Keratinocyte (primary cell): ENCODE measurements at regions not wholly inside any gene's neighbourhood (a gene's known extent, or its start where the extent isn't known, plus 50 kb on each side); places are given as distances from the start of the nearest gene placed in this dataset.

ENCODE experiments used
- DNase-seq: peaks from one replicate; pipeline ENCODE4 v3.0.0-alpha.2; 2011; ENCODE audit warnings: low read depth, missing footprints, low spot score
- FAIRE-seq: peaks from 2 replicates; lab custom pipeline; 2011; peaks lifted over from hg19 to GRCh38; lab: Jason Lieb, UNC
- H2AFZ ChIP-seq: 2 replicates; pipeline ENCODE4 v1.6.0; 2012; ENCODE audit warnings: low read length, control low read depth, inconsistent platforms; ENCODE audit not compliant: control insufficient read depth
- H3K27ac ChIP-seq: 2 replicates; pipeline ENCODE4 v1.5.1; 2011; ENCODE audit warnings: low read length; ENCODE audit not compliant: control insufficient read depth, insufficient read depth
- H3K27me3 ChIP-seq: 3 replicates; pipeline ENCODE4 v1.6.0; 2011; ENCODE audit warnings: low read length; ENCODE audit not compliant: control insufficient read depth, insufficient read depth; ENCODE audit errors: extremely low read depth
- H3K36me3 ChIP-seq, 2 experiments: 2 replicates in 1 of 2; 3 replicates in 1 of 2; pipeline ENCODE4 v1.5.1; 2011; ENCODE audit warnings: low read length in 2 of 2, mild to moderate bottlenecking in 1 of 2; ENCODE audit not compliant: control insufficient read depth in 2 of 2, insufficient read depth in 2 of 2; ENCODE audit errors: extremely low read depth in 1 of 2
- H3K4me1 ChIP-seq: 3 replicates; pipeline ENCODE4 v1.5.1; 2011; ENCODE audit warnings: low read length; ENCODE audit not compliant: control insufficient read depth, insufficient read depth; ENCODE audit errors: extremely low read depth
- H3K4me2 ChIP-seq: 3 replicates; pipeline ENCODE4 v1.6.0; 2011; ENCODE audit warnings: low read depth, low read length; ENCODE audit not compliant: control insufficient read depth, insufficient read depth; ENCODE audit errors: extremely low read depth
- H3K4me3 ChIP-seq, 3 experiments: fragments of 200-600 bp in 1 of 3; sonication (generic) in 1 of 3; 2 replicates in 2 of 3; 3 replicates in 1 of 3; pipeline ENCODE4 v1.5.1; 2011 to 2016; ENCODE audit warnings: low read length in 3 of 3, mild to moderate bottlenecking in 3 of 3, control low read depth in 2 of 3, inconsistent platforms in 1 of 3, low read depth in 1 of 3, mixed read lengths in 1 of 3, mixed run types in 1 of 3, moderate library complexity in 1 of 3; ENCODE audit not compliant: control insufficient read depth in 2 of 3, insufficient read depth in 2 of 3; ENCODE audit errors: extremely low read depth in 1 of 3
- H3K79me2 ChIP-seq: 2 replicates; pipeline ENCODE4 v1.6.0; 2012; ENCODE audit warnings: low read length; ENCODE audit not compliant: control insufficient read depth, insufficient read depth
- H3K9ac ChIP-seq: 3 replicates; pipeline ENCODE4 v1.6.0; 2011; ENCODE audit warnings: low read length; ENCODE audit not compliant: control insufficient read depth, insufficient read depth; ENCODE audit errors: extremely low read depth
- H3K9me1 ChIP-seq: 3 replicates; pipeline ENCODE4 v1.6.0; 2011; ENCODE audit warnings: low read length; ENCODE audit not compliant: control insufficient read depth, insufficient read depth; ENCODE audit errors: extremely low read depth
- H3K9me3 ChIP-seq: 2 replicates; pipeline ENCODE4 v1.5.1; 2012; ENCODE audit warnings: low read depth, low read length; ENCODE audit not compliant: control insufficient read depth
- H4K20me1 ChIP-seq: 3 replicates; pipeline ENCODE4 v1.6.0; 2011; ENCODE audit warnings: low read length; ENCODE audit not compliant: control insufficient read depth, insufficient read depth; ENCODE audit errors: extremely low read depth
- EZH2 ChIP-seq: IDR thresholded peaks from one replicate; pipeline ENCODE4 v1.6.1; 2012; ENCODE audit warnings: inconsistent platforms, mild to moderate bottlenecking, low read length, moderate library complexity
- dilution Hi-C: fragments of 300-500 bp; cut with MboI; formaldehyde crosslinking; loops from one replicate; pipeline ENCODE4 v1.7.0; 2020; ENCODE audit warnings: low sequenced_read_pairs; ENCODE audit not compliant: extremely low pct_ligation_motif_present
- TF ChIP-seq, protein P1 (sequence below), 3 experiments: IDR thresholded peaks in 1 of 3; conservative IDR thresholded peaks in 1 of 3; optimal IDR thresholded peaks in 1 of 3; 2 replicates in 2 of 3; 3 replicates in 1 of 3; pipeline versions ENCODE3 to v1.5.1; 2011; ENCODE audit warnings: low read length in 3 of 3, mild to moderate bottlenecking in 3 of 3, moderate library complexity in 2 of 3, control low read depth in 1 of 3, inconsistent platforms in 1 of 3; ENCODE audit not compliant: insufficient read depth in 2 of 3; ENCODE audit errors: extremely low read depth in 1 of 3

DNA sequence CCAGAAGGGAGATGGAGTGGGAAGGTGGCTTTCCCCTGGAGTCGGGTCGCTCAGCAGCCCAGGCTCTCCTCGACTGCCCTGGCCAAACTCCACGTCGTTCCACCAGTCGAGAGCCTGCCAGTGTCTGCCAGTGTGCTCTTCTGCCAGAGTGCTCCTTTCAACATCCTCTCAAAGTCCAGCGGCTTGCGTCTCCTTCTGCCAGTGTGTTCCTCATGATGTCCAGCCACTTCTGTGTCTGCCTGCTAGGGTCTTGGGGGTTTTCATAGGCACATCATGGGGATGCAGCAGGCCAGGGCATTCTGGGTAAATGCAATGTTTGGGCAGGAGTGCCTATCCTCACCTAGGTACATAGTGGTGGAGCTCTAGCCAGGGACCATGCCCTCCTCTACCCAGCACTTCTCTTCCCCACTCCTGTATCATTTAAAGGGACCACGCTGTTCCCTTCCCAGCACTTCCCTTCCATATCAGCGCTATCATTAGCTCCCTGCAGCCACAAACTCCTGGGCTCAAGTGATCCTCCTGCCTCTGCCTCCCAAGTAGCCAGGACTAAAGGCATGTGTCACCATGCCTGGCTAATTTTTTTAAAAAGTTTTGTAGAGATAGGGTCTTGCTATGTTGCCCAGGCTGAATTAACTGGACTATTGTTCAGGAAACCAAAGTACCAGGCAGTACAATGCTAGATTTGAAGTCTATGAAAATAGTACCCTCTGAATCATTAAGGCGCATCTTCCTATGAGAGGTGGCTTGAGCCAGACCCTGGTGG, 62.9 kb upstream of the CLDN5 start:
- H3K4me1 ChIP-seq, result no peaks in the 10 kb centered on the region
- no peak overlapping the region for H3K4me2 ChIP-seq
- H3K9ac ChIP-seq, result no peak overlapping the region
- H3K27ac ChIP-seq, result no peak overlapping the region
- no peaks in the 10 kb centered on the region for H3K9me3 ChIP-seq
- no peaks in the 10 kb centered on the region for H3K79me2 ChIP-seq
- no peak for DNase-seq
- H3K4me3 ChIP-seq, result no peak overlapping the region
- TF ChIP-seq EZH2, result no peak
- TF ChIP-seq, protein P1, sequence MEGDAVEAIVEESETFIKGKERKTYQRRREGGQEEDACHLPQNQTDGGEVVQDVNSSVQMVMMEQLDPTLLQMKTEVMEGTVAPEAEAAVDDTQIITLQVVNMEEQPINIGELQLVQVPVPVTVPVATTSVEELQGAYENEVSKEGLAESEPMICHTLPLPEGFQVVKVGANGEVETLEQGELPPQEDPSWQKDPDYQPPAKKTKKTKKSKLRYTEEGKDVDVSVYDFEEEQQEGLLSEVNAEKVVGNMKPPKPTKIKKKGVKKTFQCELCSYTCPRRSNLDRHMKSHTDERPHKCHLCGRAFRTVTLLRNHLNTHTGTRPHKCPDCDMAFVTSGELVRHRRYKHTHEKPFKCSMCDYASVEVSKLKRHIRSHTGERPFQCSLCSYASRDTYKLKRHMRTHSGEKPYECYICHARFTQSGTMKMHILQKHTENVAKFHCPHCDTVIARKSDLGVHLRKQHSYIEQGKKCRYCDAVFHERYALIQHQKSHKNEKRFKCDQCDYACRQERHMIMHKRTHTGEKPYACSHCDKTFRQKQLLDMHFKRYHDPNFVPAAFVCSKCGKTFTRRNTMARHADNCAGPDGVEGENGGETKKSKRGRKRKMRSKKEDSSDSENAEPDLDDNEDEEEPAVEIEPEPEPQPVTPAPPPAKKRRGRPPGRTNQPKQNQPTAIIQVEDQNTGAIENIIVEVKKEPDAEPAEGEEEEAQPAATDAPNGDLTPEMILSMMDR (optimal IDR thresholded peaks at IDR 0.05 in 1 of 3, IDR thresholded peaks at IDR 0.05 in 1 of 3, conservative IDR thresholded peaks at IDR 0.05 in 1 of 3; ENCODE audit: extremely low read depth in 1 of 3, insufficient read depth in 2 of 3, low read length in 3 of 3), result no peak
- no peak overlapping the region for H2AFZ ChIP-seq
- no peak for FAIRE-seq
- no peaks in the 10 kb centered on the region for H4K20me1 ChIP-seq
- no peaks in the 10 kb centered on the region for H3K36me3 ChIP-seq
- no peaks in the 10 kb centered on the region for H3K27me3 ChIP-seq
- no peaks in the 10 kb centered on the region for H3K9me1 ChIP-seq
- dilution Hi-C loops, result no loop called here

DNA sequence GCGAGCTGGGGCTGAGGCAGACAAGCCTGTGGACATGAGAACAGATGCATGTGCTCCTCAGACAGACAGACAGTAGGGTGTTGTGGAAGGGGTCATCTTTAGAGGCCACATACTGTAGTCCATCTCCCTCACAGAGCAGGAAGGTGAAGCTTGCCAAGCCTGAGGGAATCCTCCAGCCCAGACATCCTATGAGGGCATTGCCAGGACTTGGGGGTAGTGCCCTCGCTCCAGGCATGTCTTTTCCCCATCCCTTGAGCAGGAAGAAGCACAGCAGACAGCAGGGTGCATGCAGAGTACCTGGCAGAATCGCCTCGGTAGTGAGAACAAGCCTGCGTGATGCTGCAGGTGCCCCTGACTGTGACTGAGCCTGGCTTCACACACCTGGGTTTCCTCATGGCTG, 66.5 kb upstream of the CLDN5 start:
- H3K9me1 ChIP-seq, result no peaks in the 10 kb centered on the region
- H3K27me3 ChIP-seq, result no peaks in the 10 kb centered on the region
- H4K20me1 ChIP-seq, result no peaks in the 10 kb centered on the region
- H3K79me2 ChIP-seq, result no peaks in the 10 kb centered on the region
- no peak overlapping the region for H3K4me3 ChIP-seq
- no peak overlapping the region for H2AFZ ChIP-seq
- H3K9ac ChIP-seq, result no peak overlapping the region
- dilution Hi-C loops, result no loop called here
- FAIRE-seq, result no peak
- no peak for TF ChIP-seq EZH2
- TF ChIP-seq, protein P1 (optimal IDR thresholded peaks at IDR 0.05 in 1 of 3, IDR thresholded peaks at IDR 0.05 in 1 of 3, conservative IDR thresholded peaks at IDR 0.05 in 1 of 3; ENCODE audit: extremely low read depth in 1 of 3, insufficient read depth in 2 of 3, low read length in 3 of 3), result no peak
- no peaks in the 10 kb centered on the region for H3K4me1 ChIP-seq
- no peaks in the 10 kb centered on the region for H3K36me3 ChIP-seq
- no peak overlapping the region for H3K27ac ChIP-seq
- DNase-seq, result no peak
- H3K9me3 ChIP-seq, result no peaks in the 10 kb centered on the region
- H3K4me2 ChIP-seq, result no peak overlapping the region
